GM23338 (cell line): ENCODE measurements at regions not wholly inside any gene's neighbourhood (a gene's known extent, or its start where the extent isn't known, plus 50 kb on each side); places are given as distances from the start of the nearest gene placed in this dataset.

Source experiments
- ATAC-seq: fragments of 200-7000 bp; cut with Tn5 transposase; 3 replicates; pipeline ENCODE4 v1.9.1; 2020
- DNase-seq: peaks from one replicate; pipeline ENCODE4 v3.0.0-alpha.2; 2015; ENCODE audit warnings: low spot score
- H2AFZ ChIP-seq: fragments of 200-600 bp; sonication (generic); 2 replicates; pipeline ENCODE4 v1.8.0; 2016; ENCODE audit warnings: antibody characterized with exemption, mild to moderate bottlenecking, moderate library complexity
- H3F3A ChIP-seq: fragments of 200-600 bp; sonication (generic); replicated peaks from 2 replicates; pipeline ENCODE4 v1.8.0; 2017; ENCODE audit warnings: antibody characterized with exemption, mixed run types, low read depth
- H3K27ac ChIP-seq: fragments of 200-600 bp; sonication (generic); 2 replicates; pipeline ENCODE4 v1.6.1; 2016; ENCODE audit warnings: low read depth
- H3K27me3 ChIP-seq: fragments of 200-600 bp; sonication (generic); 2 replicates; pipeline ENCODE4 v1.8.0; 2016; ENCODE audit warnings: mild to moderate bottlenecking, mixed run types, moderate library complexity; ENCODE audit not compliant: insufficient read depth
- H3K36me3 ChIP-seq: fragments of 200-600 bp; sonication (generic); 2 replicates; pipeline ENCODE4 v1.8.0; 2016; ENCODE audit warnings: mild to moderate bottlenecking; ENCODE audit not compliant: insufficient read depth
- H3K4me1 ChIP-seq: fragments of 200-600 bp; sonication (generic); 2 replicates; pipeline ENCODE4 v1.8.0; 2016; ENCODE audit warnings: mild to moderate bottlenecking, moderate library complexity; ENCODE audit not compliant: insufficient read depth
- H3K4me2 ChIP-seq: fragments of 200-600 bp; sonication (generic); 2 replicates; pipeline ENCODE4 v1.7.1; 2017; ENCODE audit warnings: mixed run types
- H3K4me3 ChIP-seq: fragments of 200-600 bp; sonication (generic); 2 replicates; pipeline ENCODE4 v1.6.1; 2016; ENCODE audit warnings: mixed run types
- H3K79me2 ChIP-seq: fragments of 200-600 bp; sonication (generic); replicated peaks from 2 replicates; pipeline ENCODE4 v1.8.0; 2017; ENCODE audit warnings: mild to moderate bottlenecking; ENCODE audit not compliant: insufficient read depth
- H3K9me2 ChIP-seq: fragments of 200-600 bp; sonication (generic); 2 replicates; pipeline ENCODE4 v1.8.0; 2017; ENCODE audit not compliant: insufficient read depth
- H4K20me1 ChIP-seq: fragments of 200-600 bp; sonication (generic); replicated peaks from 2 replicates; pipeline ENCODE4 v1.8.0; 2017; ENCODE audit warnings: mild to moderate bottlenecking; ENCODE audit not compliant: insufficient read depth
- H3K27ac Mint-ChIP-seq: 2 replicates; pipeline ENCODE4 v1.8.0; 2020; ENCODE audit warnings: inconsistent platforms, mild to moderate bottlenecking, moderate library complexity, mixed read lengths
- H3K27me3 Mint-ChIP-seq: 3 replicates; pipeline ENCODE4 v1.8.0; 2022; ENCODE audit warnings: low read depth, mild to moderate bottlenecking, moderate library complexity, mixed read lengths, inconsistent platforms; ENCODE audit not compliant: insufficient read depth, poor library complexity
- H3K36me3 Mint-ChIP-seq: 3 replicates; pipeline ENCODE4 v1.8.0; 2021; ENCODE audit warnings: low read depth, mild to moderate bottlenecking, inconsistent platforms, moderate library complexity, mixed read lengths
- H3K4me1 Mint-ChIP-seq: 3 replicates; pipeline ENCODE4 v1.8.0; 2020; ENCODE audit warnings: mild to moderate bottlenecking, inconsistent platforms, mixed read lengths
- H3K4me3 Mint-ChIP-seq: 3 replicates; pipeline ENCODE4 v1.8.0; 2021; ENCODE audit warnings: moderate library complexity, mild to moderate bottlenecking, inconsistent platforms, mixed read lengths
- H3K9me3 Mint-ChIP-seq: 3 replicates; pipeline ENCODE4 v1.8.0; 2020; ENCODE audit warnings: moderate library complexity, mild to moderate bottlenecking, inconsistent platforms, mixed read lengths
- CREB1 ChIP-seq: fragments of 250-450 bp; sonication (Bioruptor Pico); IDR thresholded peaks from 2 replicates; pipeline ENCODE4 v1.5.0; 2020; ENCODE audit warnings: low read depth, mild to moderate bottlenecking, moderate library complexity
- CTCF ChIP-seq, 2 experiments: fragments of 200-600 bp in 1 of 2; sonication (generic) in 1 of 2; conservative IDR thresholded peaks; 2 replicates each; pipeline versions ENCODE4 v1.5.1 to v1.6.1; 2016 to 2017; ENCODE audit warnings: antibody characterized with exemption in 2 of 2, low read depth in 2 of 2, mild to moderate bottlenecking in 2 of 2, moderate library complexity in 1 of 2
- ETS1 ChIP-seq: IDR thresholded peaks from 2 replicates; pipeline ENCODE4 v1.6.1; 2016; ENCODE audit warnings: antibody characterized with exemption
- EZH2phosphoT487 ChIP-seq: fragments of 200-600 bp; sonication (generic); IDR thresholded peaks from one replicate; pipeline ENCODE4 v1.8.1; 2018; ENCODE audit warnings: antibody characterized with exemption; ENCODE audit not compliant: unreplicated experiment
- JUNB ChIP-seq: IDR thresholded peaks from one replicate; pipeline ENCODE4 v1.6.1; 2016; ENCODE audit warnings: antibody characterized with exemption; ENCODE audit not compliant: unreplicated experiment
- NANOG ChIP-seq: IDR thresholded peaks from 2 replicates; pipeline ENCODE4 v1.6.1; 2016; ENCODE audit warnings: antibody characterized with exemption, borderline replicate concordance
- POLR2AphosphoS5 ChIP-seq: IDR thresholded peaks from 2 replicates; pipeline ENCODE4 v1.6.1; 2016; ENCODE audit warnings: antibody characterized with exemption, low read depth
- REST ChIP-seq: IDR thresholded peaks from one replicate; pipeline ENCODE4 v1.6.1; 2018; ENCODE audit warnings: antibody characterized with exemption; ENCODE audit not compliant: unreplicated experiment
- STAT1 ChIP-seq: IDR thresholded peaks from one replicate; pipeline ENCODE4 v1.6.1; 2016; ENCODE audit warnings: antibody characterized with exemption; ENCODE audit not compliant: unreplicated experiment
- ZNF114 ChIP-seq: fragments of 250-450 bp; sonication (Bioruptor Pico); IDR thresholded peaks from 2 replicates; pipeline ENCODE4 v1.5.0; 2020; ENCODE audit warnings: mild to moderate bottlenecking, moderate library complexity
- ZNF331 ChIP-seq: fragments of 250-450 bp; sonication (Bioruptor Pico); IDR thresholded peaks from 2 replicates; pipeline ENCODE4 v1.5.0; 2020; ENCODE audit warnings: low read depth, mild to moderate bottlenecking, moderate library complexity
- ZNF462 ChIP-seq: fragments of 250-450 bp; sonication (Bioruptor Pico); IDR thresholded peaks from 2 replicates; pipeline ENCODE4 v1.5.0; 2020; ENCODE audit warnings: mild to moderate bottlenecking, moderate library complexity

GRCh38 chr13:111924678-111925075, 142.3 kb upstream of the SOX1 start (continued):
- TF ChIP-seq POLR2AphosphoS5 (no peak), STAT1 (no peak), NANOG (no peak), EZH2phosphoT487 (no peak), ZNF331 (no peak)

GRCh38 chr13:111925146-111925875, 141.6 kb upstream of the SOX1 start:
- no peaks in the 10 kb centered on the region for H3K27me3 ChIP-seq
- H3K27ac Mint-ChIP-seq: no peak overlapping the region
- TF ChIP-seq JUNB (no peak), STAT1 (no peak), ZNF462 (no peak), ZNF331 (no peak), CTCF (conservative IDR thresholded peaks at IDR 0.05; ENCODE audit: low read depth in 2 of 2) (no peak), ETS1 (no peak), REST (no peak), EZH2phosphoT487 (no peak), NANOG (no peak), CREB1 (CRISPR knock-in tag) (no peak), POLR2AphosphoS5 (no peak), ZNF114 (no peak)

More at GRCh38 chr13:111925146-111925875, 141.6 kb upstream of the SOX1 start:
- H3K4me1 ChIP-seq: no peaks in the 10 kb centered on the region; the same call in 1 of the 2 replicates
- H3K36me3 Mint-ChIP-seq: no peaks in the 10 kb centered on the region
- DNase-seq (no peak), ATAC-seq (no peak)
- H3K9me2 ChIP-seq: no peaks in the 10 kb centered on the region
- H3K27me3 Mint-ChIP-seq: peaks cover 10% of the 10 kb centered on the region
- H3K79me2 ChIP-seq: no peaks in the 10 kb centered on the region
- no peak overlapping the region for H3K4me3 ChIP-seq
- H3K4me1 Mint-ChIP-seq: peaks cover 10% of the 10 kb centered on the region
- no peaks in the 10 kb centered on the region for H3F3A ChIP-seq
- H3K4me2 ChIP-seq: no peak overlapping the region
- no peaks in the 10 kb centered on the region for H3K36me3 ChIP-seq
- H2AFZ ChIP-seq: no peak overlapping the region
- no peak overlapping the region for H3K4me3 Mint-ChIP-seq
- no peaks in the 10 kb centered on the region for H4K20me1 ChIP-seq
- no peaks in the 10 kb centered on the region for H3K9me3 Mint-ChIP-seq
- H3K27ac ChIP-seq: no peak overlapping the region
